ENCODE measurements at regions not wholly inside any gene's neighbourhood (a gene's known extent, or its start where the extent isn't known, plus 50 kb on each side); places are given as distances from the start of the nearest gene placed in this dataset.

GRCh38 chr13:97057176-97057575, 62.9 kb upstream of the OXGR1 start:
- Histone ChIP-seq H3K9me3 (no peaks in the 10 kb centered on the region), H3K4me1 (ENCODE audit: control insufficient read depth in 1 of 2, insufficient read depth in 1 of 2, low read depth in 1 of 2, low read length in 1 of 2) (no peaks in the 10 kb centered on the region), H3K27me3 (peaks cover 7% of the 10 kb centered on the region), H3K36me3 (no peaks in the 10 kb centered on the region), H3K27ac (no peak overlapping the region), H3K4me3 (ENCODE audit: low read depth in 1 of 2, low read length in 1 of 2) (no peak overlapping the region)
- no peak for TF ChIP-seq CTCF (IDR thresholded peaks at IDR 0.05)

GRCh38 chr13:97058391-97058790, 64.1 kb upstream of the OXGR1 start:
- TF ChIP-seq CTCF (IDR thresholded peaks at IDR 0.05): no peak
- no peaks in the 10 kb centered on the region for H3K9me3 ChIP-seq
- no peak overlapping the region for H3K4me3 ChIP-seq (ENCODE audit: low read depth in 1 of 2, low read length in 1 of 2)
- H3K27ac ChIP-seq: no peak overlapping the region
- H3K36me3 ChIP-seq: no peaks in the 10 kb centered on the region
- H3K4me1 ChIP-seq (ENCODE audit: control insufficient read depth in 1 of 2, insufficient read depth in 1 of 2, low read depth in 1 of 2, low read length in 1 of 2): no peaks in the 10 kb centered on the region
- peaks cover 7% of the 10 kb centered on the region for H3K27me3 ChIP-seq

GRCh38 chr13:97058926-97059325, 64.7 kb upstream of the OXGR1 start:
- peaks cover 7% of the 10 kb centered on the region for H3K27me3 ChIP-seq
- H3K27ac ChIP-seq: no peak overlapping the region
- no peaks in the 10 kb centered on the region for H3K9me3 ChIP-seq
- no peak for TF ChIP-seq CTCF (IDR thresholded peaks at IDR 0.05)
- no peak overlapping the region for H3K4me3 ChIP-seq (ENCODE audit: low read depth in 1 of 2, low read length in 1 of 2)
- no peaks in the 10 kb centered on the region for H3K4me1 ChIP-seq (ENCODE audit: control insufficient read depth in 1 of 2, insufficient read depth in 1 of 2, low read depth in 1 of 2, low read length in 1 of 2)
- no peaks in the 10 kb centered on the region for H3K36me3 ChIP-seq

- H3K4me1 ChIP-seq (ENCODE audit: control insufficient read depth in 1 of 2, insufficient read depth in 1 of 2, low read depth in 1 of 2, low read length in 1 of 2): no peaks in the 10 kb centered on the region
- no peaks in the 10 kb centered on the region for H3K36me3 ChIP-seq
- H3K4me3 ChIP-seq (ENCODE audit: low read depth in 1 of 2, low read length in 1 of 2): no peak overlapping the region
- no peaks in the 10 kb centered on the region for H3K27me3 ChIP-seq
- no peaks in the 10 kb centered on the region for H3K9me3 ChIP-seq
- no peak overlapping the region for H3K27ac ChIP-seq
- no peak for TF ChIP-seq CTCF (IDR thresholded peaks at IDR 0.05)
Measured at GRCh38 chr13:97067017-97067895, 73.0 kb upstream of the OXGR1 start.

GRCh38 chr13:97068151-97068550, 73.9 kb upstream of the OXGR1 start:
- Histone ChIP-seq H3K4me3 (ENCODE audit: low read depth in 1 of 2, low read length in 1 of 2) (no peak overlapping the region), H3K36me3 (no peaks in the 10 kb centered on the region), H3K27me3 (no peaks in the 10 kb centered on the region), H3K27ac (no peak overlapping the region), H3K9me3 (no peaks in the 10 kb centered on the region), H3K4me1 (ENCODE audit: control insufficient read depth in 1 of 2, insufficient read depth in 1 of 2, low read depth in 1 of 2, low read length in 1 of 2) (no peaks in the 10 kb centered on the region)
- no peak for TF ChIP-seq CTCF (IDR thresholded peaks at IDR 0.05)

Data from neutrophil (primary cell).